ENCODE measurements at regions not wholly inside any gene's neighbourhood (a gene's known extent, or its start where the extent isn't known, plus 50 kb on each side); places are given as distances from the start of the nearest gene placed in this dataset.

GRCh38 chr2:129300456-129300855 is 679.0 kb upstream of the RAB6C start:
- no peak for ATAC-seq
- no peak for FAIRE-seq
- TF ChIP-seq CTCF (IDR thresholded peaks at IDR 0.05) = no peak

GRCh38 chr2:129301431-129301913 is 678.0 kb upstream of the RAB6C start:
- FAIRE-seq = no peak
- intact Hi-C loops (cut with DNase I) = no loop called here
- TF ChIP-seq CTCF (IDR thresholded peaks at IDR 0.05) = no peak
- peak; percentile 29 to 65 (median 50) for ATAC-seq
- Histone ChIP-seq H3K9me3 (no peaks in the 10 kb centered on the region), H3K36me3 (no peaks in the 10 kb centered on the region), H3K4me3 (no peak overlapping the region), H3K27ac (no peak overlapping the region), H3K27me3 (no peaks in the 10 kb centered on the region), H3K4me1 (peaks cover 0 to 8% (median 5%) of the 10 kb centered on the region in 3 donors)
- WGBS, 2 donors = 43 to 48% methylated on average over 5 of the region's 5 CpGs
- DNase-seq = no peak

More at GRCh38 chr2:129300456-129300855, 679.0 kb upstream of the RAB6C start:
- no peak overlapping the region for H3K4me3 ChIP-seq
- H3K27ac ChIP-seq = no peak overlapping the region
- 84 to 90% methylated on average over 9 of the region's 9 CpGs for WGBS, 2 donors
- no peaks in the 10 kb centered on the region for H3K36me3 ChIP-seq
- no peaks in the 10 kb centered on the region for H3K27me3 ChIP-seq
- intact Hi-C loops (cut with DNase I) = no loop called here
- DNase-seq = no peak
- peaks cover 0 to 8% (median 5%) of the 10 kb centered on the region in 3 donors for H3K4me1 ChIP-seq
- no peaks in the 10 kb centered on the region for H3K9me3 ChIP-seq

GRCh38 chr2:129302106-129302505 is 677.4 kb upstream of the RAB6C start:
- Histone ChIP-seq H3K27me3 (no peaks in the 10 kb centered on the region), H3K27ac (no peak overlapping the region), H3K9me3 (no peaks in the 10 kb centered on the region), H3K4me3 (no peak overlapping the region), H3K4me1 (peaks cover 0 to 7% (median 1%) of the 10 kb centered on the region in 3 donors), H3K36me3 (no peaks in the 10 kb centered on the region)
- ATAC-seq = peak in 1 of 4 donors; percentile 12
- TF ChIP-seq CTCF (IDR thresholded peaks at IDR 0.05) = no peak
- FAIRE-seq = no peak
- DNase-seq = no peak
- intact Hi-C loops (cut with DNase I) = no loop called here
- 68 to 77% methylated on average over 6 of the region's 6 CpGs for WGBS, 2 donors

GRCh38 chr2:129302561-129303183 is 676.8 kb upstream of the RAB6C start:
- FAIRE-seq = no peak

More at GRCh38 chr2:129302561-129303183, 676.8 kb upstream of the RAB6C start:
- no peak for ATAC-seq
- no peak for DNase-seq
- H3K4me1 ChIP-seq = peaks cover 0 to 1% (median 0%) of the 10 kb centered on the region in 3 donors
- intact Hi-C loops (cut with DNase I) = no loop called here
- TF ChIP-seq CTCF (IDR thresholded peaks at IDR 0.05) = no peak
- H3K9me3 ChIP-seq = no peaks in the 10 kb centered on the region
- WGBS, 2 donors = 65 to 74% methylated on average over 6 of the region's 6 CpGs
- H3K4me3 ChIP-seq = no peak overlapping the region
- no peaks in the 10 kb centered on the region for H3K36me3 ChIP-seq
- peaks cover 0 to 3% (median 0%) of the 10 kb centered on the region in 4 donors for H3K27me3 ChIP-seq
- no peak overlapping the region for H3K27ac ChIP-seq

Measured in pancreas (tissue), 10 donors.